H9 (cell line): ENCODE measurements at regions not wholly inside any gene's neighbourhood (a gene's known extent, or its start where the extent isn't known, plus 50 kb on each side); places are given as distances from the start of the nearest gene placed in this dataset.

Source experiments
- DNase-seq: peaks from one replicate; pipeline ENCODE4 v3.0.0-alpha.2; 2017
- H2AFZ ChIP-seq: one replicate; pipeline ENCODE4 v1.6.1; 2013; ENCODE audit warnings: mild to moderate bottlenecking, low read length, control low read depth, moderate library complexity
- H2AK5ac ChIP-seq: 2 replicates; pipeline ENCODE4 v1.6.1; 2013; ENCODE audit warnings: low read length, control low read depth, mixed read lengths; ENCODE audit not compliant: insufficient read length
- H2BK120ac ChIP-seq: one replicate; pipeline ENCODE4 v1.6.1; 2013; ENCODE audit warnings: low read depth, mild to moderate bottlenecking, low read length, control low read depth, inconsistent platforms; ENCODE audit not compliant: poor library complexity, severe bottlenecking
- H2BK12ac ChIP-seq: 2 replicates; pipeline ENCODE4 v1.6.1; 2013; ENCODE audit warnings: low read length, control low read depth, mixed read lengths, low read depth; ENCODE audit not compliant: insufficient read length
- H2BK15ac ChIP-seq: 2 replicates; pipeline ENCODE4 v1.6.1; 2013; ENCODE audit warnings: low read depth, low read length, control low read depth
- H2BK20ac ChIP-seq: one replicate; pipeline ENCODE4 v1.6.1; 2013; ENCODE audit warnings: low read depth, mild to moderate bottlenecking, low read length, control low read depth, inconsistent platforms; ENCODE audit not compliant: poor library complexity, severe bottlenecking
- H2BK5ac ChIP-seq: 2 replicates; pipeline ENCODE4 v1.6.1; 2013; ENCODE audit warnings: low read length, control low read depth, mixed read lengths; ENCODE audit not compliant: insufficient read length
- H3K14ac ChIP-seq: 2 replicates; pipeline ENCODE4 v1.6.1; 2013; ENCODE audit warnings: low read length, control low read depth; ENCODE audit not compliant: insufficient read depth
- H3K18ac ChIP-seq: 2 replicates; pipeline ENCODE4 v1.6.1; 2013; ENCODE audit warnings: low read depth, mild to moderate bottlenecking, mixed read lengths, low read length, control low read depth; ENCODE audit not compliant: insufficient read length
- H3K23ac ChIP-seq: 2 replicates; pipeline ENCODE4 v1.6.1; 2013; ENCODE audit warnings: low read length, control low read depth, mixed read lengths, low read depth; ENCODE audit not compliant: insufficient read length
- H3K23me2 ChIP-seq: 2 replicates; pipeline ENCODE4 v1.6.1; 2013; ENCODE audit warnings: low read depth, mild to moderate bottlenecking, mixed read lengths, low read length, control low read depth; ENCODE audit not compliant: insufficient read length, poor library complexity, severe bottlenecking
- H3K27ac ChIP-seq: 2 replicates; pipeline ENCODE4 v1.5.1; 2013; ENCODE audit warnings: low read length, control low read depth, mixed read lengths, low read depth; ENCODE audit not compliant: insufficient read length
- H3K27me3 ChIP-seq: 2 replicates; pipeline ENCODE4 v1.6.1; 2013; ENCODE audit warnings: low read length, control low read depth, inconsistent platforms; ENCODE audit not compliant: insufficient read depth
- H3K4ac ChIP-seq: 2 replicates; pipeline ENCODE4 v1.6.1; 2013; ENCODE audit warnings: low read depth, mild to moderate bottlenecking, control low read depth, inconsistent platforms, low read length, moderate library complexity
- H3K4me1 ChIP-seq: 2 replicates; pipeline ENCODE4 v1.6.1; 2013; ENCODE audit warnings: low read length, control low read depth, inconsistent platforms; ENCODE audit not compliant: insufficient read depth
- H3K4me2 ChIP-seq: 2 replicates; pipeline ENCODE4 v1.6.1; 2013; ENCODE audit warnings: low read length, control low read depth, mixed read lengths; ENCODE audit not compliant: insufficient read length, insufficient read depth
- H3K56ac ChIP-seq: 2 replicates; pipeline ENCODE4 v1.6.1; 2013; ENCODE audit warnings: low read depth, mild to moderate bottlenecking, mixed read lengths, low read length, control low read depth; ENCODE audit not compliant: insufficient read length
- H3K79me1 ChIP-seq: 2 replicates; pipeline ENCODE4 v1.6.1; 2013; ENCODE audit warnings: low read depth, mild to moderate bottlenecking, moderate library complexity, low read length, control low read depth, inconsistent platforms; ENCODE audit not compliant: insufficient read depth, poor library complexity, severe bottlenecking
- H3K79me2 ChIP-seq: 2 replicates; pipeline ENCODE4 v1.6.1; 2013; ENCODE audit warnings: low read length, control low read depth, inconsistent platforms; ENCODE audit not compliant: insufficient read depth
- H3K9ac ChIP-seq: 2 replicates; pipeline ENCODE4 v1.6.1; 2013; ENCODE audit warnings: low read length, control low read depth, mixed read lengths; ENCODE audit not compliant: insufficient read length; ENCODE audit errors: extremely low read depth
- H3K9me3 ChIP-seq: one replicate; pipeline ENCODE4 v1.6.1; 2013; ENCODE audit warnings: low read depth, low read length, inconsistent platforms; ENCODE audit not compliant: control insufficient read depth
- H3T11ph ChIP-seq: one replicate; pipeline ENCODE4 v1.6.1; 2013; ENCODE audit warnings: mild to moderate bottlenecking, low read length, control low read depth, inconsistent platforms
- H4K20me1 ChIP-seq: one replicate; pipeline ENCODE4 v1.6.1; 2013; ENCODE audit not compliant: control insufficient read depth, insufficient read length, insufficient read depth
- H4K5ac ChIP-seq: 2 replicates; pipeline ENCODE4 v1.6.1; 2013; ENCODE audit warnings: low read depth, mild to moderate bottlenecking, mixed read lengths, low read length, control low read depth; ENCODE audit not compliant: insufficient read length
- H4K8ac ChIP-seq: replicated peaks from 2 replicates; pipeline ENCODE4 v1.6.1; 2013; ENCODE audit warnings: low read length, control low read depth, mixed read lengths, low read depth; ENCODE audit not compliant: insufficient read length
- H4K91ac ChIP-seq: 2 replicates; pipeline ENCODE4 v1.6.1; 2013; ENCODE audit warnings: low read depth, mild to moderate bottlenecking, moderate library complexity, mixed read lengths, low read length, control low read depth; ENCODE audit not compliant: insufficient read length
- H3K27ac Mint-ChIP-seq, 3 experiments: 2 replicates in 2 of 3; 3 replicates in 1 of 3; pipeline ENCODE4 v1.8.0; 2020 to 2021; ENCODE audit warnings: mixed read lengths in 3 of 3, mild to moderate bottlenecking in 1 of 3, moderate library complexity in 1 of 3
- H3K27me3 Mint-ChIP-seq: 2 replicates; pipeline ENCODE4 v1.8.0; 2021; ENCODE audit warnings: low read depth, mild to moderate bottlenecking, moderate library complexity, mixed read lengths
- H3K36me3 Mint-ChIP-seq, 3 experiments: 2 replicates in 2 of 3; 3 replicates in 1 of 3; pipeline ENCODE4 v1.8.0; 2020 to 2021; ENCODE audit warnings: low read depth in 3 of 3, mixed read lengths in 3 of 3; ENCODE audit not compliant: insufficient read depth in 1 of 3
- H3K4me1 Mint-ChIP-seq, 2 experiments: 2 replicates each; pipeline ENCODE4 v1.8.0; 2020; ENCODE audit warnings: mixed read lengths in 2 of 2
- H3K4me3 Mint-ChIP-seq, 2 experiments: 2 replicates in 1 of 2; 3 replicates in 1 of 2; pipeline ENCODE4 v1.8.0; 2020 to 2021; ENCODE audit warnings: mild to moderate bottlenecking in 2 of 2, mixed read lengths in 2 of 2, moderate library complexity in 1 of 2
- H3K9me3 Mint-ChIP-seq, 2 experiments: 2 replicates in 1 of 2; 3 replicates in 1 of 2; pipeline ENCODE4 v1.8.0; 2020; ENCODE audit warnings: mild to moderate bottlenecking in 2 of 2, mixed read lengths in 2 of 2, moderate library complexity in 1 of 2
- CTCF ChIP-seq: fragments of 200-600 bp; sonication (generic); conservative IDR thresholded peaks from 3 replicates; pipeline ENCODE4 v1.8.0; 2021; ENCODE audit warnings: antibody characterized with exemption, mild to moderate bottlenecking
- WGBS: extraction: QIAGEN DNeasy Blood & Tissue Kit; methylation state at CpG from one replicate; pipeline ENCODE4 v1.1.7; 2013; ENCODE audit warnings: missing lambda C conversion rate, low lambda C conversion rate, mixed read lengths; ENCODE audit not compliant: insufficient read length; ENCODE audit errors: extremely low coverage; 5-methylcytosine and 5-hydroxymethylcytosine counted together

DNA sequence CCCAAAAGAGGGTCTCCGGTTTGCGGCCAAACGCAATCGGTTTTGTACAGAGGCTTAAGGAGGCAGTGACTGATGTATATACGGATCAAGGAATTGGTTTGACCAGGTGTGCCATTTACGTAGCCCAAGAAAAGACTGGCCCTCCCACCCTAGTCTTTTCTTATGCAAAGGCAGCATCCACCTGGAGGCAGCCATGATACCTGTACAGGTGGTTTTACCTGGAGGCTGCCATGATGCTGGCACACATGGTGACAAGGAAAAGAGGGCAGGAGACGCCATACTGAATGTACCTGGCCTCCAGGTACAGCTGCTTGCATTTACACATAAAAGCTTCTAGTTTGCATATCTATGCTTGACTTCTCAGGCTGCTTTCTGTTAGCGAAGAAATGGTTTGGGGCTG is 917.7 kb upstream of the INTU start:
- no peak overlapping the region for H4K5ac ChIP-seq
- no peaks in the 10 kb centered on the region for H3K23me2 ChIP-seq
- no peak overlapping the region for H2BK5ac ChIP-seq
- no peak overlapping the region for H3K56ac ChIP-seq
- no peak overlapping the region for H4K8ac ChIP-seq
- H3K4ac ChIP-seq = no peak overlapping the region
- no peaks in the 10 kb centered on the region for H3K79me2 ChIP-seq
- H3T11ph ChIP-seq = no peak overlapping the region
- Mint-ChIP-seq H3K27ac (peak overlapping the region in 1 of 3 experiments; percentile 96; a peak in 1 of 7 replicates), H3K4me3 (no peak overlapping the region), H3K36me3 (peaks cover 2 to 20% (median 3%) of the 10 kb centered on the region in 3 experiments; a peak in 5 of 7 replicates), H3K9me3 (peaks cover 6 to 7% of the 10 kb centered on the region in 2 experiments), H3K27me3 (no peaks in the 10 kb centered on the region; the same call in 1 of the 2 replicates), H3K4me1 (peaks cover 14 to 24% of the 10 kb centered on the region in 2 experiments)
- no peak overlapping the region for H2AK5ac ChIP-seq
- no peak overlapping the region for H2BK15ac ChIP-seq
- DNase-seq = peak; percentile 47
- H2BK12ac ChIP-seq = no peak overlapping the region
- H2BK20ac ChIP-seq = peak overlapping the region; percentile 96
- H4K91ac ChIP-seq = no peak overlapping the region
- H3K4me1 ChIP-seq = no peaks in the 10 kb centered on the region; the same call in 1 of the 2 replicates
- WGBS = no CpG with 5 or more reads among the region's 8 CpGs
- H3K23ac ChIP-seq = no peak overlapping the region
- no peak for TF ChIP-seq CTCF
- H3K14ac ChIP-seq = no peak overlapping the region
- H3K18ac ChIP-seq = no peak overlapping the region
- no peak overlapping the region for H3K4me2 ChIP-seq
- no peak overlapping the region for H3K27ac ChIP-seq
- H3K27me3 ChIP-seq = no peaks in the 10 kb centered on the region
- no peaks in the 10 kb centered on the region for H3K9me3 ChIP-seq
- no peaks in the 10 kb centered on the region for H3K79me1 ChIP-seq
- H3K9ac ChIP-seq = no peak overlapping the region
- H2AFZ ChIP-seq = peak overlapping the region; percentile 52
- no peaks in the 10 kb centered on the region for H4K20me1 ChIP-seq
- H2BK120ac ChIP-seq = no peak overlapping the region
